8988T (cell line): ENCODE measurements at regions not wholly inside any gene's neighbourhood (a gene's known extent, or its start where the extent isn't known, plus 50 kb on each side); places are given as distances from the start of the nearest gene placed in this dataset.

Experiments
- DNase-seq: peaks from one replicate; pipeline ENCODE4 v3.0.0; 2011

DNA sequence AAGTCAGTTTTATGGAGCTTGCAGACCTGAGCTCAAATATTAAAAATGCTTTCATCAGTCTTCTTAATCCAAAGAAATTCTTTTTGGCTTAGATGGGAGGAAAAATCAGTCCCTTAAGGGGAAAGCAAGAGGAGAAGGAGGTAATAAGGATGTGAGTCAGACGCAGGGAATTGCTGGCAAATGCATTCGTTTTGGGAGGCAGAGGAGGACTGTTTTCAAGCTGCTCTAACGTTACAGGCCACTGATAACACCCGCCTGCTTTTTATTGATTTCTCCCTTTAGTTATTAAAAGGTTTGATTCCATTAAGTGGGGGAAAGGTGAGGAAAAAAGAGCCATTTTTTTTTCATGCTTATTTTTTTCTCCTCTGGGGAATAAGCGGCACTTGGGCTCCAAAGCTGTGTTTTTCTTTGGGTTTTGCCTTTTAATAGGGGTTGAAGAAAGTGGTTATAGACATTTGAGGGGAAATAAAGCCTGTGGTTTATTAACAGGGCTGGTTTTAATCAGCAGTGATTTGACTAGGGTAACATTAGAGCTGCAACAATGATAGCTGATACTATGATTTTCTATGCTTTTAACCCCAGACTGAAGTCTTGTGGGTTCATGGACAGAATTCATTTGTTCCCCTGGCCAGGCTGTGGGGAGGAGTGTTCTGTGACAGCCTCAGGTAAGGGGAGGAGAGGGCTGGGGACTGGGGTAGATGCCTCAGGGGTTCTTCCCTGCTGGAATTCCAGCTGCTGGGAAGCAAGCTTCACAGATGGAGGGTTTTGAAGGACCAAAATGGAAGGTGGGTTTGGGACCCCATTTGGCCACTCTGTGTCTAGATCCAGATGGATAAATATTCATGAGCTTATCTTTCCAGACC lies 225.2 kb downstream of the GAS1 start:
- no peak for DNase-seq

GRCh38 chr9:86721226-86721781 lies 226.0 kb downstream of the GAS1 start:
- no peak for DNase-seq

GRCh38 chr9:86720639-86721225 lies 226.6 kb downstream of the GAS1 start:
- DNase-seq = no peak

- DNase-seq = no peak
Observed at GRCh38 chr9:86718388-86719049, 228.8 kb downstream of the GAS1 start.

DNA sequence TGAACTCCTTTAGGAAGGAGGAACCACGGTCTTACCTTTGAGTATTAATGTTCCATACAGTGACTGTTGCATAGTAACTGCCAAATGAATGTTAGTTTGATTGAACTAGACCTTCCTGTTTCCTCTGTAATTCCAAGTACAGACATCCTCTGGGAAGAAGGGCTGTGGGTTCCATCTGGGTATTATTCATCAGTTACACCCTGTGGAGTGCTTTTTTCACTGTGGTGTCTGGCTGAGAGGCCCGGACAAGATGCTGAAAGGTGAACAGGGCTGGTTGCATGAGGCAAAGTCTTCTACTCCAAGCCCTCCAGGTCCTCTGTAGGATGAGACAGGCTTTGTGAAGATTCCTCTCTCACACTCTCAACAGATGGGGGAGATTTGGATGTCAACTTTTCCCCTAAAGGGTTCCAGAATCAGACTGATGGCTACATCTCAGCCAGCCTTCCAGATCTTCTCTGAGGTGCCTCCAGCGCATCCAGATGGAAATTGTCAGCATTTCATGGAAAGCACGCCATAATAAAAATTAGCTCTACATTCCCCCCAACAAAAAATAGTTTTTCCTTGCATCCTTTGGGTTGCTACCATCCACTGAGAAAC lies 230.9 kb downstream of the GAS1 start:
- no peak for DNase-seq

DNA sequence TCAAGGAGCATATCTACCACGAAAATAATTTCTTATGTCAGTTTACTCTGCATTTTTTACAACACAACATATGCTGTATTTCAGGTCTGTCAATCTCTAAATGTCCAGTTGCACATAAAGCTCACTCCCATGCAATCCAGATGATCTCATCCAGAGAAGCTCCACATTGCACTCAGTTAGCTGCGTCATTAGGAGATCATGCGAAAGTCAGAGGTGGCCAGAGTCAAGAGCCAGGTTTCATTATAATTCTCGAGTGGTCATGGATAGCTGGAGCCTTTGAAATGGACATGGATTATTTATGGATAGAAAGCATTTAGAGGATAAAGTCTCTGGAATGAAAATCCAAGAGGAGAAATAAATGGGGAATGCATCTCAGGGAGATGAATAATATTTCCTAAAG lies 232.3 kb downstream of the GAS1 start:
- DNase-seq = no peak

DNA sequence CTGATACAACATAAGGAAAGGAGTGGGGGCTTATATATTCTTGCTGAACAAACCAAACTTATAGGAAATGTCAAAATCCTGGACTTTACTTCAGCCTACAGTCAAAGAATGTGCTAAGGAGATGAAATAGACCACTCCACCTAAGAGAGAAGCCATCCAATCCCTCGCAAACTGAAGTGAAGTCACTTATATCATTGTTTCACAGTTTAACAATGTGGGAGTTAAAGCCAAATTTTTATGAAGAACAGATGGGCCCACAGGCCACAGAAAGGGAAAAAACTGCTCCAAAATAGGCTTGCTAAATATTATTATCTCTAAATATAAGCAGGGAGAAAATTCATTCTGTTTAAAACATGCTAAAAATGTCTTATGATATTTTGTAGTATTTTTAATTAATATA lies 233.3 kb downstream of the GAS1 start:
- no peak for DNase-seq

DNA sequence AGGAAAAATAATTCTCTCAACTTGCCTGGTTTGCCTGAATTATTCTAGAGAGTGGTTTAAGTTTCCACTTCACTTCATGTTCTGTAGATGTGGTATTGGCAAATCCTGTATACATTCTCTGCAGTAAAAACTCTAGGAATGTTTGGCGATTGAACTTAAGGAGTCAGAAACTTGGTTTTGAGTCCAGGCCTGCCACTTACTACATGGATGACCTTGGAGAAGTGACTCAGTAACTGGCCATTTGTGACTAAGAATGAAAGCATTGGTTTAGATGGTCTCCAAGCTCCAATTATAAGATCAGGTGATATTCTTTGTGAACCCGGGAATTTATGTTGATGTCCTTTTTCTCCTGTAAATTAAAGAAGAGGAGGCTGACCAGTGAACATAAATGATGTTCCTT lies 233.8 kb downstream of the GAS1 start:
- DNase-seq = no peak

- no peak for DNase-seq
Observed at GRCh38 chr9:86708918-86709835, 238.1 kb downstream of the GAS1 start.

DNA sequence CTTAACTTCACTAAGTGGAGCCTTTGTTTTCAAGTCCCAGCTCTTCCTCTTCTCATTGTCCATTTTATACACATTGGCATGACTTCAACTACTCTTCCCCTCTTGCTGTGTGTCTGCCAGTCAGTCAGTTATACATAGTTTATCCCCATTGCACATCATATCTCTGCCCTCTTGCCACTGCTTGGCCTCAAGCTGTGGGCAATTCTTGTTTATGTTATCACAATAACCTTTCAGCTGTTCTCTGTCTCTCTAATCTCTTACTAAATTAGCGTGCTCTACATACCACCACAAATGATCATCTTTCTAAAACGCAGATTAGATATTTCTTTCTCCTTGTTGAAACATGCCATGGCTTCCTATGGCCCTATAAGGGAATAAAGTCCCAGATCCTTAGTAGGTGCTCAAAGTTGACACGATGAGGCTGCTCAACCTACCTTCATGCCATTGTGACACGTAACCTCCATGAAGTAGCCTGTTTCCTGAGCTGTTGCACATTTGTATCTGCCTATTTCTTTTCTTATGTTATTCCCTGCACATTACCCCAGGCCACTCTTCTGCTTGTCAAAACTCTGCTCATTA lies 239.3 kb downstream of the GAS1 start:
- no peak for DNase-seq

GRCh38 chr9:86706391-86706790 lies 240.9 kb downstream of the GAS1 start:
- no peak for DNase-seq

GRCh38 chr9:86705490-86705889 lies 241.8 kb downstream of the GAS1 start:
- no peak for DNase-seq

- no peak for DNase-seq
Observed at GRCh38 chr9:86703346-86703745, 244.0 kb downstream of the GAS1 start.

- no peak for DNase-seq
Observed at GRCh38 chr9:86700629-86701028, 246.7 kb downstream of the GAS1 start.

- DNase-seq = no peak
Observed at GRCh38 chr9:86697999-86698398, 249.3 kb downstream of the GAS1 start.

GRCh38 chr9:86697213-86697612 lies 250.1 kb downstream of the GAS1 start:
- no peak for DNase-seq

- no peak for DNase-seq
Observed at GRCh38 chr9:86695910-86696424, 251.3 kb downstream of the GAS1 start.

DNA sequence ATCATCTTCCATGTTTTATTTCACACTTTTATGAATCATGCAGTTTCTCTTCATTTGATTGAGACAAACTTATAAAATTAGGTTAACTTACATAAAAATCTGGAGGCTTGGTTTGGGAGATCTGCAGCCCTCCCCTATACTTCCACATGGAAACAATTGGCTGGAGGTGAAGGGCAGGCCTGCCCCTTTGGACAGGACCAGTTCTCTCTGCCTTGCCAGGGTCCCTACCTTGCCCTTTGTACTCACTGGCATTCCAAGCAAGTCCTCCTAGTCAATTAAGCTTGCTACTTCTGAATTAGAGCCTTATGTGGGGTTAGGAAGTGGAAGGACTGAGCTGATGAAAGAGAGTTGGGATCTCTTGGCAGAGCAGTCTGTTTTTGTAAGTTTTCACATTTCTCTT lies 257.3 kb downstream of the GAS1 start:
- no peak for DNase-seq

GRCh38 chr9:86687788-86688187 lies 259.5 kb downstream of the GAS1 start:
- no peak for DNase-seq

DNA sequence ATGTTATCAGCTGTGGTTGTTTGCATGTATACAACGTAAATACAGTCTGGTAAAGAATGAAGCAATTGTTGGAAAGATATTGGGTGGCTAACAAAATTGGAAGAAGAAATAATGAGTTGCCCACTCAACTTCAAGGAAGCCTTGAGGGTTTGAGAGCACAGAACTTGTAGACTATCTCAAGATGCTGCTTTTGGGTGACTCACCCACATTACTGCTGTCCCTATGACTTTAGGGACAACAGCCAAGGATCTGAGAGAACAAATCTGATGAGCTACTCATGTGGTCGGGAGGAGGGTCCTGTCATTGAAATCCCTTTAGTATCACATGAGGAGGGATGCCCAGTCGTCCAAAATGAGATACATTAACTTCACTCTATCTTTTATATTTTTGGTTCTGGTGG lies 261.8 kb downstream of the GAS1 start:
- no peak for DNase-seq

DNA sequence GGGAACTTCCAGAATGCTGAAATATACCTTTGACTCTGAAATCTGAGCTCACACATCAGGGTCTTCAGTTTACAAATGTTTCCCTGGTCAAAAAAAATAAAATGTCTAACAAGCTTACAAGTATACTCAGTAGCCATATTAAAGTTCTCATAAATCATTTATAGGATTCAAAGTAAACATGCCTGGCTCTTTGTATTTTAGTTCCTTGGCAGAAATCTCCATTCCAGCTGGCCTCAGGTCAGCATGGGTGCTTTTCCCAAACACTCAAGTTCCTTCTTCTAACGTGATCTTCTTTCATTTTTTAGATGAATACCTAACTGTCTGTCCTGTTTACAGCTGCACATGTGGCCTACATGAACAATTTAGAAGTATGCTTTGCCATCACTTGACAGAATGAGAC lies 263.2 kb downstream of the GAS1 start:
- no peak for DNase-seq

- no peak for DNase-seq
Observed at GRCh38 chr9:86682240-86682639, 265.1 kb downstream of the GAS1 start.
